ENCODE measurements at regions not wholly inside any gene's neighbourhood (a gene's known extent, or its start where the extent isn't known, plus 50 kb on each side); places are given as distances from the start of the nearest gene placed in this dataset.
"Not testable (repeated sequence)": the region's sequence is repeated elsewhere in the genome, so short reads cannot be mapped to it uniquely, and the experiment has no call there.

- no peak for DNase-seq
These were observed 197.9 kb downstream of the CDCA7 start for GRCh38 chr2:173552531-173552930.

- DNase-seq: no peak
These were observed 198.9 kb downstream of the CDCA7 start for GRCh38 chr2:173553593-173553992.

DNA sequence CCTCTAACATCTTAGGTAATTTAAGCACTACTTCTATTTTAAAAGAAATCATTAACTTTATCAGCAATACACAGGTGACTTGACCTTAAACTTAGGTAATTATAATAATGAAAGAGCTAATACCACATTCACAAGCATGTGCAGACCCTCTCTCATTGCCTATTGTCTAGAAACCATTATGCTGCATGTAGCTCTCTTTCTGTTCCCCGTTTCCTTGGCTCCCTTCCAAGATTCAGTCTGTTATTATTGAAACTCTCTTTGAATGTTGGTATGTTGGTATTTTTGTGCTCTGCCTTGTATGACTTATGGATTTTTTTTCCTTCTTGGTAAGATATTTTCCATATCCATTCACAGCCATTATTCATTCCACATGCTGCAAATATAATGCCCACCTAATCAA, 201.2 kb downstream of the CDCA7 start:
- no peak for DNase-seq

DNA sequence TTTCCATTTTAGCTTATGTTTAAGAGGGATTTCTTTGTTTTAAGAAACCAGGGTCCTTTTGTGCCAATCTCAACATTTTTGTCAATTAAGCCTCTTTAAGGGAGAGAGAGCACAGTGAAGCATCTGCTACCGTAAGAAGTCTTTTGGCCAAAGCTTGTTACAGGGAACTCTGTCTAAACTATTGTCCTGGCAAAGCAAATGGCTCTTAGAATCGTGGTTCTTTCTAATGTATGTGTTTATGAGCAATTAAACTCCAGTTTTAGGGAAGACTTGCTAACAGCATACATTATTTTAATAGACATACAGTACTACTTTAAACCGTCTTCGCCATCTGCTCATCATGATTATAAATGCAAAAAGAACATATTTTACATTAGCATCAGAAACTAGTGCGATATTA, 202.1 kb downstream of the CDCA7 start:
- no peak for DNase-seq

- DNase-seq: no peak
These were observed 202.8 kb downstream of the CDCA7 start for GRCh38 chr2:173557497-173557896.

- no peak for DNase-seq
These were observed 212.8 kb downstream of the CDCA7 start for GRCh38 chr2:173567493-173567892.

DNA sequence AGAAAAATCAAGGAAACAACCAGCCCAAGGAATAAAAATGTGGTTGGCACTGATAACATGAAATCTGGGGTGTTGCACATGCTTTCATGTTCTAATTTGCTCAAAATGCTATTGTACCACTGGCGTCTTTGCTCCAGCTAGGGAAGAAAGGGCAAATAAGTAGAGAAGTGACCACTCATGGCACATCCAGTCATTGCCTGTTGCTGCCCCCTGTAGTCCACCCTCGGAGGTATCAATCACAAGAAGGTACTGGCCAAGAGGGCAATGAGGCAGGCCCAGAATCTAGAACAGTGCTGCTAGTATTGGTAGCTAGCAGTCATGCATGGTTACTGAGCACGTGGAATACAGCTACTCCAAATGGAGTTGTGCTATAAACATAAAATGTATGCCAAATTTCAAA, 213.4 kb downstream of the CDCA7 start:
- DNase-seq: no peak

DNA sequence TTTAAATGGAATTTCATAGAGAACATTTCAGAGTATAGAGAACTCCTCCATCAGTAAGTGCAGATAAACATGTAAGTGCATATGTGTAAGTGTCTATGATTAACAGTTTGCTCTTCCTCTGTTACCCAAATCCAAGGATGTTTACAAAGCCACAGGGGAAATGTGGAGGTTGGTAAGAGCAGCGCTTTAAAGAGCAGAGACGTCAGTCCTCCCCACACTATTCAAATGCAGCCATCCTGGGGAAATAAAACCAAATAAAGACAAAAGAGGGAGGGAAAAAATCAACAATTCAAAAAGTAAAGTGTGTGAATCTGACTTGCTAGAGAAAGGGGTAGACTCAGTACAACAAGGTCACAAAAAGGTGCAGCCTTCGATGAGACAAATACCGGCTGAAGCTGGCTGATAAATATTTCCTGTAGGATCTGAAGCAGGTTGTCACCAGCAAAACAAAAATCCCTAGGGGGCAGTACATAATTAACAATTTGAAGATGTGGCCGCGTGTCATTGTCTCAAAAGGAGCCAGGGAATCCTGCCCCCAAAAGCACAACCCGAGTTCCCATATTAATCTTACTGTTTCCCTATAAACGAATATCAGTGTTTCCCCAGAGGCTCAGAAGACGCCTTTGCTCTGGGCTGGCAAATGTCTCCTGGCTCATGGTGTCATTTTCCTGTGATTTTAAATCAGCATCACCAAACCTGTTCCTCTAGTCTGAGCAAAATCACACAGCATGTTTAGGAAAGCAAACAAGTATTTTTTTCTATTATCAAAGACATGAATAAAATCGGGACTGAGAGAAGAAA, 216.5 kb downstream of the CDCA7 start:
- DNase-seq: peak in 1 of 2 donors; percentile 18

GRCh38 chr2:173571887-173572680, 217.4 kb downstream of the CDCA7 start:
- no peak for DNase-seq

DNA sequence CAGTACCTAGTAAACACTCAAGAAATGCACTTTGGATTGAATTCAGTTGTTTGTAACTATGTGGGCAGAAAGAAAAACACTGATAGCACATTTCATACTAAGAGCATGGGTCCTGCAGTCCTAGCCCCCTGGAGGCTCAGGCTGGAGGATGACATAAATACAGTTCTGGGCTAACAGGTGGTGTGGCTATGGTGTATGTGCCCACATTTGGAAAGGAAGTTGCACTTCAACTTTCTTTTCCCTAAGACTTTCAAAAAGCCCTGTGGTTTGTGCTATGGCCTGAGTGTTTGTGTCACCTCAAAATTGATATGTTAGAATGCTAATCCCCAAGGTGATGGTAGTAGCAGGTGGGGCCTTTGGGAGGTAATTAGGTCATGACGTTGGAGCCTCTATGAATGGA, 218.2 kb downstream of the CDCA7 start:
- no peak for DNase-seq

DNA sequence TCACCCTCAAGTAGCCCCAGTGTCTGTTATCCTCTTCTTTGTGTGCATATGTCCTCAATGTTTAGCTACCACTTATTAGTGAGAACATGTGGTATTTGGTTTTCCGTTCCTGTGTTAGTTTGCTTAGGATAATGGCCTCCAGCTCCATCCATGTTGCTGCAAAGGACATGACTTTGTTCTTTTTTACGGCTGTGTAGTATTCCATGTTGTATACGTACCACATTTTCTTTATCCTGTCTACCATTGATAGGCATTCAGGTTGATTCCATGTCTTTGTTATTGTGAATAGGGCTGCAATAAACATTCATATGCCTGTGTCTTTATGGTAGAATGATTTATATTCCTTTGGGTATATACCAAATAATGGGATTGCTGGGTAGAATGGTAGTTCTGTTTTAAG, 219.1 kb downstream of the CDCA7 start:
- not testable (repeated sequence) for DNase-seq

DNA sequence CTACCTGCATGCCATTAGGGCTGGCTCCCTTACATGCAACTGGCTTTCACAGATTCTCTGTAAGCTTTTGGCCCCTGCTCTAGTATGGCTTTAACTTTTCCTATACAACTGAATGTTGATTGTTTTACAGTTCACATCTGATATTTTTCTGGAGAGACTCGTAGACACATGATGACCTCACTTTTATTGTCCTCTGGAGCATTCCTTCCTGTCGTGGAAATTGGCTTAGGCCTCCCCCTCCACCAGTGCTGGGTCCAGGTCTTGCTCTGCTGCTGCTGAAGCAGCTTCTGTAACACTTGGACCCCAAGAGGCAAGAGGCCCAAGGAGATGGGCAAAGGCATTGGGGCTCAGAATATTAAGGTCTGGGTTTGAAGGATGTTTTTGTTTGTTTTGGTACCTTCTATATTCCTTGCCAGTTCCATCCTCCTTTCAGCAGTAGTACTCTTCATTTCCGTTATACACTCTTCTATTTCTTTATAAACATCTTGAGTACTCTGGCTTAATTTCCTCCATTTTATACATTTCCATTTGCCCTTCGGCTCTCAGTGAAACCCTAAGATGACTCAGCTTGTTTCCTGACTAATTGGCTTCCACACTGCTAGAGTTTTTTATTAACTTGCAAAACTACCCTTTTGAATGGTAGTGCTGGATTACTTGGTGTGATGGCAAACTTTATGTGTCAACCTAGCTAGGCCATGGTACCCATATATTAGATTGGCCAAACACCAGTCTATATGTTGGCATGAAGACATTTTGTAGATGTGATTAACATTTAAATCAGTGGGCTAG, 219.8 kb downstream of the CDCA7 start:
- DNase-seq: no peak

DNA sequence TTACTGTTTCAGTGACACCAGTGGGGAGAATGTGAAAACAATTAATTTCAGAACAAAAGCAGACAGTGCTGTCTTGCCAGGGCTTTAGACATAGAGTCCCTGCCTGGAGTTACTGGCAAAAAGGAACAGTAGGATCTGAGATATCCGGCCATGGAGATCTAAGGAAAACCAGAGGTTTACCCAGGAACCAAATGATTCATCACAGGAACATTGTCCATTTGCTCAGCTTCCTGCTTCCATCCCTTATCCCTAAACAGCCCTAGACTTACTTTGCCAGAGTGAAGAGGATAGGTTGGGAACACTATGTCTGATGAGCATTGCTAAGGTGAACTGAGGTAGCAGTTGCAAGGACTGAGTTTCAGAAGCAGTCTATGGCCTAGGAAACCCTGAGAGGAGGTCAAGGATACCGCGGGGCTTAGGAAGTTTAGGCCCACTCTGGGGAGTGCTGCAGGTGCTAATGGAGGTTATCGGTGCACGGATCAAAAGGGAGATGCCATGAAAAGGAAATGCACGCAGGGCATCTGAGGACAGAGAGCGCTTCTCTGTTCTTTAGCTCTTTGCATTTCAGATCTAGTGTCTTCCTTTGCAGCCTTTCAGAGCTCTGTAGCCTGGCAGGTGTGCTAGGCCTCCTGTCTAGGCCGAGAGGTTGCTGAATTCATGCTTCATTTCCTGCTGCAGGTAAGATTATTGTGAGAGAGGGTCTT, 223.9 kb downstream of the CDCA7 start:
- no peak for DNase-seq

GRCh38 chr2:173580351-173580750, 225.7 kb downstream of the CDCA7 start:
- DNase-seq: no peak

- no peak for DNase-seq
These were observed 226.3 kb downstream of the CDCA7 start for GRCh38 chr2:173580956-173581355.

- DNase-seq: no peak
These were observed 228.5 kb downstream of the CDCA7 start for GRCh38 chr2:173583196-173583595.

GRCh38 chr2:173584000-173584399, 229.3 kb downstream of the CDCA7 start:
- DNase-seq: no peak

- DNase-seq: no peak
These were observed 230.2 kb downstream of the CDCA7 start for GRCh38 chr2:173584676-173585458.

GRCh38 chr2:173588931-173589369, 234.3 kb downstream of the CDCA7 start:
- DNase-seq: no peak

GRCh38 chr2:173589604-173590275, 235.1 kb downstream of the CDCA7 start:
- no peak for DNase-seq

DNA sequence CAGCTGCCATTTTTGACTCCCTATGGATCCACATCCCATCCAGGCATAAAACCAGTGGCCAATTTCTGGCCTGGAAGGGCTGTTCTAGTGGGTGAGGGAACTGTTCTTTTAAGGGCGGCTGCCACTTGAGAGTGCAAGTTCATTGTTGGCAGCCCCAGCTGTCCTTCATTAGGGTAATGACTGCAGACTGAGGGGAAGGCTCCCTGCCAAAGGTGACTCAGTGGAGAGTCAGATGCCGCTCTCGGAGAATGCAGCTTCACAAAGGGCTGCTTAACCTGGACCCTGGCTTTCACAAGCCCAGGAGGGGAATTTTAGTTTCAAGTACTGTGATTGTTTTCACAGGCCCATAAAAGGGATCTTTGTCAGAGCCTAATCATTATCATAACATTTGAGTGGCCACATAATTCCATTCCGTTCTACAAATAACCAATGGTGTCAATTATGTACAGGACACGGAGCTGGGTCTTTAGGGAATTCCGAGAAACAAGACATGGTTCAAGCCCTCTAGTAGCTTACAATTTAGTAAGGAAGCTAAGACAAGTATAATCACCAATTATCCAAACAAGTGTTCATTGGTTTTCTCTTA, 235.7 kb downstream of the CDCA7 start:
- DNase-seq: no peak

All from bone marrow (tissue), 2 donors.